Upper lobe of left lung (tissue), 6 donors: ENCODE measurements at regions not wholly inside any gene's neighbourhood (a gene's known extent, or its start where the extent isn't known, plus 50 kb on each side); places are given as distances from the start of the nearest gene placed in this dataset.

Source experiments
- ATAC-seq, 2 donors: fragments of 200-7000 bp; cut with Tn5 transposase; one replicate each; pipeline ENCODE4 v1.9.1; 2022; ENCODE audit warnings: mild to moderate bottlenecking in 2 of 2, moderate library complexity in 2 of 2; ENCODE audit not compliant: low FRiP score in 2 of 2
- DNase-seq, 2 donors: peaks; one replicate each; pipeline ENCODE4 v3.0.0-alpha.2; 2019 to 2020
- H3K27ac ChIP-seq, 4 donors: fragments of 200-600 bp; sonication (generic); one replicate each; pipeline ENCODE4 v1.5.1; 2016 to 2019
- H3K27me3 ChIP-seq, 4 donors: fragments of 200-600 bp; sonication (generic); one replicate each; pipeline ENCODE4 v1.5.1; 2017 to 2019
- H3K36me3 ChIP-seq, 4 donors: fragments of 200-600 bp; sonication (generic); one replicate each; pipeline ENCODE4 v1.5.1; 2016 to 2019
- H3K4me1 ChIP-seq, 4 donors: fragments of 200-600 bp; sonication (generic); one replicate each; pipeline ENCODE4 v1.5.1; 2018 to 2019
- H3K4me3 ChIP-seq, 4 donors: fragments of 200-600 bp; sonication (generic); one replicate each; pipeline ENCODE4 v1.5.1; 2017 to 2019; ENCODE audit warnings: mild to moderate bottlenecking in 2 of 4, moderate library complexity in 1 of 4
- H3K9me3 ChIP-seq, 4 donors: fragments of 200-600 bp; sonication (generic); one replicate each; pipeline ENCODE4 v1.5.1; 2018 to 2019
- CTCF ChIP-seq, 6 experiments: fragments of 450-650 bp in 4 of 6; fragments of 200-600 bp in 2 of 6; sonication (generic) in 2 of 6; IDR thresholded peaks; one replicate each; pipeline ENCODE4 v1.5.1; 2016 to 2019; ENCODE audit warnings: antibody characterized with exemption in 6 of 6
- EP300 ChIP-seq, 4 donors: sonication (generic); formaldehyde crosslinking; IDR thresholded peaks; one replicate each; pipeline ENCODE4 v1.5.1; 2017; ENCODE audit warnings: antibody characterized with exemption in 4 of 4, control low read depth in 2 of 4
- POLR2A ChIP-seq, 4 donors: fragments of 450-650 bp; IDR thresholded peaks; one replicate each; pipeline ENCODE4 v1.5.1; 2016 to 2017; ENCODE audit warnings: antibody characterized with exemption in 4 of 4, mild to moderate bottlenecking in 2 of 4
- POLR2AphosphoS5 ChIP-seq, 2 donors: sonication (generic); formaldehyde crosslinking; IDR thresholded peaks; one replicate each; pipeline ENCODE4 v1.5.1; 2017; ENCODE audit warnings: antibody characterized with exemption in 2 of 2
- WGBS, 2 donors: methylation state at CpG; one replicate each; pipeline ENCODE4 v1.1.5; 2017 to 2018; 5-methylcytosine and 5-hydroxymethylcytosine counted together
- donor health status: DM: no; HTN: no; CAD: no; lungs with moderate emphysema.
- donor health status: DM: no; HTN: yes; CAD: no; lungs with severe emphysema.

GRCh38 chr2:180709392-180710145 is 270.8 kb upstream of the UBE2E3 start:
- H3K9me3 ChIP-seq, result no peaks in the 10 kb centered on the region
- H3K4me1 ChIP-seq, result no peaks in the 10 kb centered on the region
- H3K27ac ChIP-seq, result no peak overlapping the region
- DNase-seq, result no peak
- TF ChIP-seq POLR2AphosphoS5 (IDR thresholded peaks at IDR 0.05), result no peak
- TF ChIP-seq EP300 (IDR thresholded peaks at IDR 0.05), result no peak
- TF ChIP-seq CTCF (IDR thresholded peaks at IDR 0.05), result no peak
- TF ChIP-seq POLR2A (IDR thresholded peaks at IDR 0.05), result no peak
- H3K36me3 ChIP-seq, result no peaks in the 10 kb centered on the region
- no peak overlapping the region for H3K4me3 ChIP-seq
- ATAC-seq, result no peak
- 93 to 96% methylated on average over 5 of the region's 5 CpGs for WGBS, 2 donors
- H3K27me3 ChIP-seq, result no peaks in the 10 kb centered on the region

- TF ChIP-seq POLR2A (IDR thresholded peaks at IDR 0.05) (no peak), CTCF (IDR thresholded peaks at IDR 0.05) (no peak), POLR2AphosphoS5 (IDR thresholded peaks at IDR 0.05) (no peak), EP300 (IDR thresholded peaks at IDR 0.05) (no peak)
- Histone ChIP-seq H3K27me3 (no peaks in the 10 kb centered on the region), H3K4me1 (no peaks in the 10 kb centered on the region), H3K36me3 (no peaks in the 10 kb centered on the region), H3K27ac (no peak overlapping the region), H3K9me3 (no peaks in the 10 kb centered on the region), H3K4me3 (no peak overlapping the region)
- ATAC-seq, result peak in 1 of 2 donors; percentile 40
- no peak for DNase-seq
These were observed 272.6 kb upstream of the UBE2E3 start for GRCh38 chr2:180707884-180708205.

- Histone ChIP-seq H3K4me1 (no peaks in the 10 kb centered on the region), H3K4me3 (no peak overlapping the region), H3K27me3 (no peaks in the 10 kb centered on the region), H3K36me3 (no peaks in the 10 kb centered on the region), H3K9me3 (no peaks in the 10 kb centered on the region), H3K27ac (no peak overlapping the region)
- TF ChIP-seq CTCF (IDR thresholded peaks at IDR 0.05) (no peak), POLR2AphosphoS5 (IDR thresholded peaks at IDR 0.05) (no peak)
- 58 to 67% methylated on average over 3 of the region's 3 CpGs for WGBS, 2 donors
- DNase-seq (no peak), ATAC-seq (no peak)
These were observed 273.1 kb upstream of the UBE2E3 start for GRCh38 chr2:180707175-180707883.

- no peaks in the 10 kb centered on the region for H3K9me3 ChIP-seq
- H3K36me3 ChIP-seq, result no peaks in the 10 kb centered on the region
- no peaks in the 10 kb centered on the region for H3K4me1 ChIP-seq
- H3K27me3 ChIP-seq, result no peaks in the 10 kb centered on the region
- DNase-seq (no peak), ATAC-seq (no peak)
- no peak overlapping the region for H3K4me3 ChIP-seq
- TF ChIP-seq CTCF (IDR thresholded peaks at IDR 0.05) (no peak), POLR2A (IDR thresholded peaks at IDR 0.05) (no peak)
- no peak overlapping the region for H3K27ac ChIP-seq
These were observed 273.7 kb upstream of the UBE2E3 start for GRCh38 chr2:180706694-180707093.

GRCh38 chr2:180705551-180705950 is 274.9 kb upstream of the UBE2E3 start:
- H3K4me1 ChIP-seq, result no peaks in the 10 kb centered on the region
- H3K27me3 ChIP-seq, result no peaks in the 10 kb centered on the region
- H3K27ac ChIP-seq, result no peak overlapping the region
- DNase-seq, result no peak
- no peak for ATAC-seq
- H3K36me3 ChIP-seq, result no peaks in the 10 kb centered on the region
- H3K9me3 ChIP-seq, result no peaks in the 10 kb centered on the region
- TF ChIP-seq POLR2AphosphoS5 (IDR thresholded peaks at IDR 0.05), result no peak
- no peak for TF ChIP-seq EP300 (IDR thresholded peaks at IDR 0.05)
- no peak for TF ChIP-seq CTCF (IDR thresholded peaks at IDR 0.05)
- TF ChIP-seq POLR2A (IDR thresholded peaks at IDR 0.05), result no peak
- H3K4me3 ChIP-seq, result no peak overlapping the region
- WGBS, 2 donors, result 81 to 93% methylated on average over 1 of the region's 1 CpG
